ENCODE measurements at regions not wholly inside any gene's neighbourhood (a gene's known extent, or its start where the extent isn't known, plus 50 kb on each side); places are given as distances from the start of the nearest gene placed in this dataset.

DNA sequence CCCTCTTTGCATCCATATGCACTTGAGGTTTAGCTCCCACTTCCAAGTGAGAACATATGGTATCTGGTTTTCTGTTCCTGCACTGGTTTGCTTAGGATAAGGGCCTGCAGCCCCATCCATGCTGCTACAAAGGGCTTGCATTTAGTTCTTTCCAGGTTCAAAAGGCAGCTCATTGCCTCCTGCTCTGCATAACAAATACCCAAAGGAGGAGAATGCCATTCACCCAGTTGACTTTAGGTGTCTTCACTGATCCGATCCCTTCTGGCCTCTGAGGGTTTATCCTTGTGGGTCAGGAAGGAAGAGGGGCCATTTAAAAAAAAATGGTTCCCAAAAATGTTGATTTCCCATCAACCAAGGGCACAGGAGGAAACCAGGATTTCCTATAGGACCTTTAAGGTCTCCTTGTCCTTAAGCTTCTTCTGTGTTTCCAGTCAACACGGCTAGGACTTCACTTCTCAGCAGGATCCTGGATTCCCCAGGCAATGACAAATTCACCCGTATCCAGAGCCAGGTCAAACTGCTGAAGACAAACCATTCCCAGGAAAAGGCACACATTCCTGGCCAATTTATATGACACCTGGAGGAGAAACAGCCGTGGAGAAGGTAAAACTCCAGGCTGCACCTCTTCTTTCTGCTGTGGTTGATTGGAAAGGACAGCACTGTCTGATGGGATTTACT is 447.7 kb upstream of the CDH4 start:
- H3K4me3 ChIP-seq (ENCODE audit: control insufficient read depth, low read depth, low read length), result no peak overlapping the region
- no peak for DNase-seq (ENCODE audit: low read depth)
- TF ChIP-seq, protein P1, sequence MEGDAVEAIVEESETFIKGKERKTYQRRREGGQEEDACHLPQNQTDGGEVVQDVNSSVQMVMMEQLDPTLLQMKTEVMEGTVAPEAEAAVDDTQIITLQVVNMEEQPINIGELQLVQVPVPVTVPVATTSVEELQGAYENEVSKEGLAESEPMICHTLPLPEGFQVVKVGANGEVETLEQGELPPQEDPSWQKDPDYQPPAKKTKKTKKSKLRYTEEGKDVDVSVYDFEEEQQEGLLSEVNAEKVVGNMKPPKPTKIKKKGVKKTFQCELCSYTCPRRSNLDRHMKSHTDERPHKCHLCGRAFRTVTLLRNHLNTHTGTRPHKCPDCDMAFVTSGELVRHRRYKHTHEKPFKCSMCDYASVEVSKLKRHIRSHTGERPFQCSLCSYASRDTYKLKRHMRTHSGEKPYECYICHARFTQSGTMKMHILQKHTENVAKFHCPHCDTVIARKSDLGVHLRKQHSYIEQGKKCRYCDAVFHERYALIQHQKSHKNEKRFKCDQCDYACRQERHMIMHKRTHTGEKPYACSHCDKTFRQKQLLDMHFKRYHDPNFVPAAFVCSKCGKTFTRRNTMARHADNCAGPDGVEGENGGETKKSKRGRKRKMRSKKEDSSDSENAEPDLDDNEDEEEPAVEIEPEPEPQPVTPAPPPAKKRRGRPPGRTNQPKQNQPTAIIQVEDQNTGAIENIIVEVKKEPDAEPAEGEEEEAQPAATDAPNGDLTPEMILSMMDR (IDR thresholded peaks at IDR 0.05; ENCODE audit: control insufficient read depth, insufficient read depth, low read depth, low read length, missing control alignments), result no peak

GRCh38 chr20:60804918-60805630 is 447.0 kb upstream of the CDH4 start:
- no peak overlapping the region for H3K4me3 ChIP-seq (ENCODE audit: control insufficient read depth, low read depth, low read length)
- no peak for DNase-seq (ENCODE audit: low read depth)
- TF ChIP-seq, protein P1 (IDR thresholded peaks at IDR 0.05; ENCODE audit: control insufficient read depth, insufficient read depth, low read depth, low read length, missing control alignments), result no peak

DNA sequence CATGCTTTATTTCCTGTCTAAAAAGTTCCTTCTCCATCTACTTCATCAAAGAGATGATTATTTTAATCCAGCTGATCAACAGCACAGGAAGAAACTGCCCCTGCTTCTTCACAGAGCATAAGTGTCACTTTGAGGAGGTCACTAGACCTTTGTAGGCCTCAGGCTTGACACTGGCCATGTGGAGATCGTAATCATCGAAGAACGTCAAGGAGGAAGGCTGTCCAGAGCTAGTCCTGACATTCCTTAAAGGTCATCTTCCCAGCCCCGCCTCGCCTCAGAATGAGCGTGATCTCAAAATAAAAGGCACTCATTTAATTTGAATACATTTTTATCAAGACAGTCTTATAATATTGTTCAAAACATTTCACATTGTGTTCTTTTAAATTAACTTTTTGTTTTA is 445.7 kb upstream of the CDH4 start:
- DNase-seq (ENCODE audit: low read depth), result no peak
- no peak overlapping the region for H3K4me3 ChIP-seq (ENCODE audit: control insufficient read depth, low read depth, low read length)
- TF ChIP-seq, protein P1 (IDR thresholded peaks at IDR 0.05; ENCODE audit: control insufficient read depth, insufficient read depth, low read depth, low read length, missing control alignments), result no peak

GRCh38 chr20:60806824-60807223 is 445.2 kb upstream of the CDH4 start:
- TF ChIP-seq, protein P1 (IDR thresholded peaks at IDR 0.05; ENCODE audit: control insufficient read depth, insufficient read depth, low read depth, low read length, missing control alignments), result no peak
- no peak for DNase-seq (ENCODE audit: low read depth)
- H3K4me3 ChIP-seq (ENCODE audit: control insufficient read depth, low read depth, low read length), result no peak overlapping the region

DNA sequence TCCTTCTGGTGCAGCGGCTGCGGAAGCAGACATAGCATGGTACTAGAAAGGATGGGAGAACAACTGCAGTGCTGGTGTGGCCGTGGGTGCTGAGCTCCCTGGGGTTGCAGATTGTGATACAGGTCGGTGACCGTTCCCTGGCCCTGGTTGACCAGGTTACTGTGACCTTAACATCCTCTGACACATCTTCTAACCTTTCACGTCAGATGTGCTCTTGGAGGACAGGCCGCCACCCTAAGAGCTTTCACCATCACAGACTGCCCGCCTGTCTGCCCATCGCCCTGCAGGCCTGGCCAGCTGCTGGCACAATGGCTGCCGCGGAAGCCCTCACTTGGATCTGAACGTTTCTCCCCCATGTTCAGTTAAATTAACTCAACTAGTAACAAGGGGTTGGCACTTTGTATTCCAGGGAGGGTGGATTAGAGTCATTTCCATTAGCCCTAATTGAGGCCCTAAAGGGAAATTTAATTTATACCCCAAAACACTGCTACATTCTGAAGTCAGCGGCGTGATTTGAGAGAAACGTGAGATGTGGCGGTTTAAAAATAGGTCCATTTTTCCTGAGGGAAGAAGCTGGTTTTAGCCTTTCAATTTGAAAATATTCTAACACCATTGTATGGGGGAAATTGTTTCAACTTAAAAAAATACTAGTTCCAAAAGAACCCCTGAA is 443.9 kb upstream of the CDH4 start:
- TF ChIP-seq, protein P1 (IDR thresholded peaks at IDR 0.05; ENCODE audit: control insufficient read depth, insufficient read depth, low read depth, low read length, missing control alignments), result no peak
- H3K4me3 ChIP-seq (ENCODE audit: control insufficient read depth, low read depth, low read length), result no peak overlapping the region
- DNase-seq (ENCODE audit: low read depth), result no peak

- no peak overlapping the region for H3K4me3 ChIP-seq (ENCODE audit: control insufficient read depth, low read depth, low read length)
- no peak for DNase-seq (ENCODE audit: low read depth)
- TF ChIP-seq, protein P1 (IDR thresholded peaks at IDR 0.05; ENCODE audit: control insufficient read depth, insufficient read depth, low read depth, low read length, missing control alignments), result no peak
Measured at GRCh38 chr20:60808701-60809100, 443.4 kb upstream of the CDH4 start.
